ENCODE measurements at regions not wholly inside any gene's neighbourhood (a gene's known extent, or its start where the extent isn't known, plus 50 kb on each side); places are given as distances from the start of the nearest gene placed in this dataset.

DNA sequence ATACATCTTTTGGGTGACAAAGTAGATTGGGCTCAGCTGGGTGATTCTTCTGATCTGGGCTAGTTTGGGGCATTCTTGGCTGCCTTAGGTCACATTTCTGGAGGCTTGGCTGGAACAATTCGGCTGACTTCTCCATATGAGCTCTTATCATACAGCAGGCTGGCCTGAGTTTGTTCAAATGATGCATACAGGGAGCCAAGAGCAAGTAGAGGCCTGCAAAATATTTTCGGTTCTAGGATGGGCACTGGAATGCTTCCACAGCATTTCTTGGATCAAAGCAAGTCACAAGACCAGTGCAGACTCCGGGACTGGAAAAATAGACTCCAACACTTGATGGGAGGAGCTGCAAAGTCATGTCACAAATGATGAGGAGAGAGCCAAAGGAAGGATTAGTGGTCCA, 98.4 kb downstream of the SCG2 start:
- H2AFZ ChIP-seq (ENCODE audit: low read depth) = no peak overlapping the region
- TF ChIP-seq, protein P1, sequence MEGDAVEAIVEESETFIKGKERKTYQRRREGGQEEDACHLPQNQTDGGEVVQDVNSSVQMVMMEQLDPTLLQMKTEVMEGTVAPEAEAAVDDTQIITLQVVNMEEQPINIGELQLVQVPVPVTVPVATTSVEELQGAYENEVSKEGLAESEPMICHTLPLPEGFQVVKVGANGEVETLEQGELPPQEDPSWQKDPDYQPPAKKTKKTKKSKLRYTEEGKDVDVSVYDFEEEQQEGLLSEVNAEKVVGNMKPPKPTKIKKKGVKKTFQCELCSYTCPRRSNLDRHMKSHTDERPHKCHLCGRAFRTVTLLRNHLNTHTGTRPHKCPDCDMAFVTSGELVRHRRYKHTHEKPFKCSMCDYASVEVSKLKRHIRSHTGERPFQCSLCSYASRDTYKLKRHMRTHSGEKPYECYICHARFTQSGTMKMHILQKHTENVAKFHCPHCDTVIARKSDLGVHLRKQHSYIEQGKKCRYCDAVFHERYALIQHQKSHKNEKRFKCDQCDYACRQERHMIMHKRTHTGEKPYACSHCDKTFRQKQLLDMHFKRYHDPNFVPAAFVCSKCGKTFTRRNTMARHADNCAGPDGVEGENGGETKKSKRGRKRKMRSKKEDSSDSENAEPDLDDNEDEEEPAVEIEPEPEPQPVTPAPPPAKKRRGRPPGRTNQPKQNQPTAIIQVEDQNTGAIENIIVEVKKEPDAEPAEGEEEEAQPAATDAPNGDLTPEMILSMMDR (conservative IDR thresholded peaks at IDR 0.05; ENCODE audit: low read depth, low read length) = no peak
- H3K36me3 ChIP-seq (ENCODE audit: insufficient read depth) = no peaks in the 10 kb centered on the region
- no peaks in the 10 kb centered on the region for H4K20me1 ChIP-seq (ENCODE audit: insufficient read depth)
- H3K27ac ChIP-seq = no peak overlapping the region
- no peaks in the 10 kb centered on the region for H3K27me3 ChIP-seq (ENCODE audit: insufficient read depth, low read depth)
- no peak overlapping the region for H3K9ac ChIP-seq
- H3K4me3 ChIP-seq (IDR thresholded peaks at IDR 0.05; ENCODE audit: insufficient read depth, low read depth, low read length) = no peak overlapping the region
- H3K4me1 ChIP-seq (ENCODE audit: low read depth, poor library complexity, severe bottlenecking) = no peaks in the 10 kb centered on the region
- no peak overlapping the region for H3K4me2 ChIP-seq
- no peaks in the 10 kb centered on the region for H3K79me2 ChIP-seq (ENCODE audit: insufficient read depth, low read depth)

DNA sequence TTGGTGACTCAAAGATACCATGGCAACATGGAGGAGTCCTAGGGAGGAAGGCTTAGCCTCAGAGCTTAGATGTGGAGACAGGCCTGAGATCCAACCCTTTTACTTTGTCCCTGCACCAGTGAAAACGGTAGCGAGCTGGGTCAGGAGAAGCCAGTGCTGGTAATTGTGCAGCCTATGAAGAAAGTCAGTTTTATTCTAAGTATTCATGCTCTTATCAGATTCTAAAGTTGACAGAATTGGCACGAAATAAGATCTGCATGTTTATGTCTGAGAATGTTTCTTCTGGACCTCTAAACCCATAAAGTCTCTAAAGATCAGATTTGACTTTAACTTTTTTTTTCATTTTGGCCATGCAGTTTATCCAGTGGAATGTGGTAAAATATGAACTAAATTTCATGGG, 93.8 kb downstream of the SCG2 start:
- H4K20me1 ChIP-seq (ENCODE audit: insufficient read depth) = no peaks in the 10 kb centered on the region
- no peak overlapping the region for H3K27ac ChIP-seq
- H3K9ac ChIP-seq = no peak overlapping the region
- H3K4me2 ChIP-seq = no peak overlapping the region
- H3K36me3 ChIP-seq (ENCODE audit: insufficient read depth) = no peaks in the 10 kb centered on the region
- H2AFZ ChIP-seq (ENCODE audit: low read depth) = no peak overlapping the region
- H3K27me3 ChIP-seq (ENCODE audit: insufficient read depth, low read depth) = no peaks in the 10 kb centered on the region
- H3K4me3 ChIP-seq (IDR thresholded peaks at IDR 0.05; ENCODE audit: insufficient read depth, low read depth, low read length) = no peak overlapping the region
- H3K4me1 ChIP-seq (ENCODE audit: low read depth, poor library complexity, severe bottlenecking) = no peaks in the 10 kb centered on the region
- no peaks in the 10 kb centered on the region for H3K79me2 ChIP-seq (ENCODE audit: insufficient read depth, low read depth)
- TF ChIP-seq, protein P1 (conservative IDR thresholded peaks at IDR 0.05; ENCODE audit: low read depth, low read length) = no peak

DNA sequence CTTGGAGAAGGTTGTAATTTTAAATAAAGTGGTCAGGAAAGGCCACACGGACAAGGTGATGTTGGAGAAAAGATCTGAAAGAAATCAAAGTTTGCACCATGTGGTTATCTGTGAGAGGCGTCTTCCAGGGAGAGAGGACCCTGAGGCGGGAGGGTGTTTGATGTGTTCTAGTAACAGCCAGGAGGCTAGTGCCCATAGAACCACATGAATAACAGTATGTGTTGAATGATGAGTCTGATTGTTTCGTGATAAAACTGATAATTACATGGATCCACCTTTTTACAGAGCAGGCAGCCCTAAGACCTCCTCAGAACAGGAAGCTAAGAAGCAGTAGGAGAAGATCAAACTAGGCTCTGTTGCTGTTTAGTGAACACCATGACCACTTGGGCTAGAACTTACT, 91.4 kb downstream of the SCG2 start:
- TF ChIP-seq, protein P1 (conservative IDR thresholded peaks at IDR 0.05; ENCODE audit: low read depth, low read length) = no peak
- Histone ChIP-seq H3K36me3 (ENCODE audit: insufficient read depth) (no peaks in the 10 kb centered on the region), H3K9ac (no peak overlapping the region), H2AFZ (ENCODE audit: low read depth) (no peak overlapping the region), H3K27me3 (ENCODE audit: insufficient read depth, low read depth) (no peaks in the 10 kb centered on the region), H4K20me1 (ENCODE audit: insufficient read depth) (no peaks in the 10 kb centered on the region), H3K79me2 (ENCODE audit: insufficient read depth, low read depth) (no peaks in the 10 kb centered on the region), H3K4me2 (no peak overlapping the region), H3K27ac (no peak overlapping the region), H3K4me3 (IDR thresholded peaks at IDR 0.05; ENCODE audit: insufficient read depth, low read depth, low read length) (no peak overlapping the region), H3K4me1 (ENCODE audit: low read depth, poor library complexity, severe bottlenecking) (no peaks in the 10 kb centered on the region)

DNA sequence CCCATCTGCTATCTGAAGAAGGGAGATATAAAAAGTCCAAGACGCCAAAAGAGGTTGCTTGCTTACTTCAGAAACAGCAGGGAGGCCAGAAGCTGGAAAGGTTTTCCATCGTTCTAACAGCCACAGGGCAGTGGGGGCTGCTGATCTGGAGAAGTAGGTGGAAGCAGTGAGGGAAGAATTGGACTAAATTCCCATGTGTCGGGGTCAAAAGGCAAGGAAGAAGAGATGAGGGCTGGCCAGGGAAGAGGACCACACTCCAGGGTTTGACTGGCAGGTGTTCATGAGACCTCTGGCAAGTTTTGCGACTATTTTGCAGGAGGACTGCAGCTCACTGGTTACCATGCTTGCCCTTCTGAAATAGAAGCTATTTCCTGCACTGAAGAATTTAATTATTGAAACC, 91.0 kb downstream of the SCG2 start:
- Histone ChIP-seq H3K27ac (no peak overlapping the region), H3K36me3 (ENCODE audit: insufficient read depth) (no peaks in the 10 kb centered on the region), H3K79me2 (ENCODE audit: insufficient read depth, low read depth) (no peaks in the 10 kb centered on the region), H3K27me3 (ENCODE audit: insufficient read depth, low read depth) (no peaks in the 10 kb centered on the region), H2AFZ (ENCODE audit: low read depth) (no peak overlapping the region), H4K20me1 (ENCODE audit: insufficient read depth) (no peaks in the 10 kb centered on the region), H3K4me2 (no peak overlapping the region), H3K4me1 (ENCODE audit: low read depth, poor library complexity, severe bottlenecking) (no peaks in the 10 kb centered on the region), H3K4me3 (IDR thresholded peaks at IDR 0.05; ENCODE audit: insufficient read depth, low read depth, low read length) (no peak overlapping the region), H3K9ac (no peak overlapping the region)
- TF ChIP-seq, protein P1 (conservative IDR thresholded peaks at IDR 0.05; ENCODE audit: low read depth, low read length) = no peak

Measured in KMS-11 (cell line).